HG03460 (cell line): ENCODE measurements at regions not wholly inside any gene's neighbourhood (a gene's known extent, or its start where the extent isn't known, plus 50 kb on each side); places are given as distances from the start of the nearest gene placed in this dataset.
A peak's percentile ranks its signal among the peaks of the same experiment; 100 is the strongest.

Experiments
- ATAC-seq: cut with Tn5 transposase; IDR thresholded peaks from one replicate; pipeline ENCODE4 v1.9.1; 2021; ENCODE audit not compliant: unreplicated experiment

DNA sequence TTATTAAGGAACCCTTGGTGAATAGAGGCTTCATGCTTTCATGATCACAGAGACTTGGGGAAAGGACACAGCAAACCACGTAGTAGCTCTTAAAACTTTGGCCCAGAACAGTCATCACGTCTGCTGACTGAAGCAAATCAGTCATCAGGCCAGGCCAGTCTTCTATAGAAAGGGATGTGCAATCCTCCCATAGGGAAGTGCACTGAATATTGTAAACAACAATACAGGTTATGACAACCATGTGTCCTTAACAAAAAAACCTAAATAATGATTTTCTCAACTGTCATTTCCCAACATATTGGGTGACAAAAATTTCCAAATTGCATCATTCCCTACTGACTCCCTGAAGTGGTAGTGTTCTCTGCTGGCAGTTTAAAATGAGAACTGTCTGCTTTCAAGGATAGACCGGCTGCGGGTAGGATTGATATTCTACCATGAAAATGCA is 388.2 kb upstream of the CITED2 start:
- peak; percentile 31 for ATAC-seq

DNA sequence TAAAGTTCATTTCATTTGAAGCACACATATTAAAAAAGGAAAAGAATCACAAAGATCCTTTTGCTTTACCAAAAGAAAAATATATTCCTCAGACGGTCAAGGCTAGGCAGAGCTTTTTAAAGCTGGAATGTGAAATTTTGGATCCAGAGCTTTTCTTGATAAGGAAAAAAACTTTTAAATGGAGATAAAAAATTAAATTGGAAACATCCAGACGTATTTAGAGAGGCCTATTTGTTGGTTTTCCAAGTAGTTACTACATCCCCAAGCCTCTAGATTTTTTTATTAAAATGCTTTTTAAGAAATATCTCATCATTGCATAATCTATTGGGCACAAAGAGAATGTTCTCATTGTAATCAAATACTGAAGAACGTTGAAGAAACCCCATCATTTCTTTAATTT is 385.7 kb upstream of the CITED2 start:
- ATAC-seq: no peak

- ATAC-seq: no peak
Observed at GRCh38 chr6:139759086-139759485, 384.6 kb upstream of the CITED2 start.

DNA sequence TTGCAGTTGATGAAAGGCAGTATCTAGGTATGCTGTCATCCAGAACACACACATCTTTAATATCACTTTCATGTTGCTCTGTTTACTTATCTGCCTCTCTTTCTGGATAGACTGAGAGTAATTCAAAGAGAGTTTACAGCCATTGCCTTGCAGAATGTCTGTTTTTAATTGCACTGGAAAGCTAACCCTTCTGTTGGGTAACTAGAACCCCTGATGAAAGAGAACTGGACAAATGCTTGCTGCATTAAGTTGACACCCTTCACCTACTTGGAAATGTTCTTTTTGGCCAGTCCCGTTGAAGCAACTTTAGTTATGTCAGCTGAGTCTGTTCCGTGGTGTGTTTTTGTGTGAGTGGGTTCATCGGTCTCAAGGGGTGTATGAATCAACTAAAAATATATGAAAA is 383.8 kb upstream of the CITED2 start:
- ATAC-seq: no peak

DNA sequence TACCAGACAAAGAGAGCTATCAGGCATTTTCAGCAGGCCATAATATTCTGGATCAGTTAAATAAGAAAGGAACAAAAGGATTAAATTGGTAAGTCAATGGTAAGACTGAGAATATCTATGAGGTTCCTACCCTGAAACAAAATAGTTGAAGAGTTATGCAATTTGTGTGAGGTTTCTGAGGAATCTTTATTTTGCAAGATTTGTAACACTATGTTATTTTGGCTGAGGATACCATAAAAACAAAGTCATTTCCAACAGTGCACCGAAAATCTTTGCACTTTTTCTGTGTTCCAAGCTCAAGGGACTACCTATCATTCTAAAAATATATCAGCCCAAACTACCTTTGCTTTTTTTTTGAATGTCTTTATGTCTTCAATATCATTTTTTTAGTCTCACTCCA is 383.3 kb upstream of the CITED2 start:
- ATAC-seq: no peak

DNA sequence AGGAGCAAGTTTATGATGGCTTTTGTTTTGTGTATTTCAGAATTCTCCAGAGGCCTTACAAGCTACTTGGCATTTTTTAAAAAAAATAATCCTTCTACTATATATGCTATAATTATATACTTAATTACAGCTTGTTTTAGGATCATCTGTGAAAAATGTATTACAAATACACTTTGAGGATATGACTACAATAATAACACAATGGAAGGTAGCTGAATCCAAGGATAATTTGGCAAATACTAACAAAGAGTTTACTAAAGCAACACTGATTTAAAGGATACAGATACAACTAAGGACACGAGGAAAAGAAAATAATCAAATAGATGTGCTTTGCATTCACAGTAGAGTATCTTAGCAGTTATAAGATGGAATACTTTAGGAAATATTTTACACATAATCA is 381.9 kb upstream of the CITED2 start:
- ATAC-seq: no peak

DNA sequence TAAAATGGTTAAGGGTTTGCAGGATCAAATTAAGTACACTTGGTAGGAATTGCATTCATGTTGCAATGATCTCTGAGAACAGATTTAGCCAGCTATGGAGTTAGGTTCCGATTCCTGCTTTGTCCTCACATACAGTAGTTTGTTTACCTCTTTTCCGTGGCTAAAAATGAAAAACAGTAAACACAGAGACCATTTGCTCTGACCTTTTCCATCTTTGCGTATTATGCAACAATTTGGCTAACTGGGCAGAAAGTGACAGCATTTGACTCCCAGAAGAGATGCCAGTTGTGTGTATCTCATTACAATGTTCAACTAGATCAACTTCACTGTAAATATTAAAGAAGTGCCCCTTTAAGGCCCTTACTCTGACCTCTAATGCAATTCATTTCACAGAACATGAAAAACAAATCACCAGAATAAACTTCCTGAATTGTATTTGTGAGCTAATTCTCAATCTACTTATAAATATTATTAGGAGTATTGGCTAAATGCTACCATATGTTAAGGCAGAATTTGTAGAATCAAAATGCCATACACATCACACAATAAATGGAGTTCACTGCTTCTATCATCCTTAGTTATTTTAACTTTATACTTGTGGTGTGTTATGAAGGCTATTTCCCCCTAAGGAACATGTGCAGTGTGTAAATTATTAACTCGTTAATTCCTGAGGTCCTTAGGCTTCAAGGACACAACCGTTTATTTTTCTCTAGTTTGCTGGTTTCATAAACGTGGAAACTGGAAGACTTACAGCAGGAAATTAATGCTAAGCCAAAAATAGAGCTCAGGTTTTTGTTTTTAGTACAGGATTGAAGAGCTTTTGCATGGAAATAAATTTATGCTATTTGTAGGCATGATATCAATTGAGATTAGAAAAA is 380.7 kb upstream of the CITED2 start:
- no peak for ATAC-seq

- ATAC-seq: no peak
Observed at GRCh38 chr6:139753198-139753861, 378.9 kb upstream of the CITED2 start.

- no peak for ATAC-seq
Observed at GRCh38 chr6:139752086-139752485, 377.6 kb upstream of the CITED2 start.

GRCh38 chr6:139751179-139751578 is 376.7 kb upstream of the CITED2 start:
- no peak for ATAC-seq

DNA sequence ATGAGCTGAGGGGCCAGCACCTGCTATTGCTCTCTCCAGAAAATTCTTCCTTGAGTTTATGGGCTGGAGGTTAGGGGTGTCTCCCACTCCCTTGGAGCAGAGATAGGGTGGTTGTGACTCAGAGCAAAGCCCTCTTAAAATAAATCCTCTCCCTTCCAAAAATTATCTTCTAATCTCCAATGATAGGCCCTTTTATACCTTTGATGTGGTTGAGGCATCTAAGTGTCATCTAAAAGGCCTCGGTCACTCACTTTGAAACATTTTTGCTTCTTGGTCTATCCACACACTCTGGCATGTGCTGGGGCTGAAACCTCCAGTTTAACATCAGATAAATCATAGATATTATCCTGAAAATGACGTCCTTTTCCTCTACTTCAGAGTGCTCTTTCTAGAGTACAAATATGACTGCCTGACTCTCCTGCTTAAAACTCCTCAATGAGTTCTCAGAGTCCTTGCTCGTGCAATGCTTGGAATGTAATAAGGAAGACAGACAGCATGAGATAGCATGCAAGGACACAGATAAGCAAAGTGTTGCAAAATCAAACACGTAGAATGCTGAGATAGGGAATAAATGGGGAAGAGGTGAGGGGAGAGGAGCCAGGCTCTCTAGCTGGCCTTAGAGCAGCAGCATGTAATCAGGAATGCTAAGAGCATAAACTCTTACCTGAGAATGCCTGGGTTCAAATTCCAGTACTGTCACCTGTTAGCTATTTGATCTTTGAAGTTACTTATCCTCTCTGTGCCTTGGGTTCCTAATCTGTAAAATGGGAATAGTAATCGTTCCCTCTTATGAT is 374.1 kb upstream of the CITED2 start:
- no peak for ATAC-seq

DNA sequence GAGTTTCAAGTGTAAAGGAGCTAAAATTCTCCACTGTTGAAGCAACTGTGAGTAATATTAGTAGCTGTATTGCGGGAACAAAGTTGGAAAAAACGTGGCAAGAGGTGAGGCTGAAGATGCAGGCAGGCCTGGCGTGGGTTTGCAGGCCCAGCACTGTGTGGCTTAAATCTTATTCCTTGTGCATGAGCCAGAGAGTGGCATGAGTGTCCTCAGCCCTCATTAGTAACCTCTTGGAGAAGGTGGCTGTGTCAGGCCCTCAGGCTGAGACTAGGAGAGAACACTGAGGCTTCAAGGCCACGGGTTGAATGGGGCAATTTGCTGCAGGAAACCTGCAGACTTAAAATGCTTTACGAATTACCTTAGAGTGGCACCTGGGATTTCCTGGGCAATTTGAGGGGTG is 372.7 kb upstream of the CITED2 start:
- ATAC-seq: no peak

DNA sequence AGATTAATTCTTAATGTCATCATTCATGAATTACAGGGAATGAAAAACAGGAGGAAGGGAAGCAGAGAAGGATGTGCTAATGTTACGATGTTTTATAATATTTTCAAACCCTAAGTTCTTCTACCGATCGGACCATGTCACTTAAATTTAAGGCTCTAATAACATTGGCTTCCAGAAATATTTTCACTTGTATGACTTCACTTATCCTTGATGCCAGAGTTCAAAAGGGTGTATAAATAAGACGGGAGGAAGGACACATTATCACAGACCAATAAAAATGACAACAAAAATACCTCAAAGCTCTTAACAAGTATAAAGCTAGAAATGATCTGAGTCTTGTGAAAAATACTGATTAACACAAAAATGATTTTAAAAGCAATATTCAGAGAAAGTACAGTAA is 370.4 kb upstream of the CITED2 start:
- ATAC-seq: no peak

DNA sequence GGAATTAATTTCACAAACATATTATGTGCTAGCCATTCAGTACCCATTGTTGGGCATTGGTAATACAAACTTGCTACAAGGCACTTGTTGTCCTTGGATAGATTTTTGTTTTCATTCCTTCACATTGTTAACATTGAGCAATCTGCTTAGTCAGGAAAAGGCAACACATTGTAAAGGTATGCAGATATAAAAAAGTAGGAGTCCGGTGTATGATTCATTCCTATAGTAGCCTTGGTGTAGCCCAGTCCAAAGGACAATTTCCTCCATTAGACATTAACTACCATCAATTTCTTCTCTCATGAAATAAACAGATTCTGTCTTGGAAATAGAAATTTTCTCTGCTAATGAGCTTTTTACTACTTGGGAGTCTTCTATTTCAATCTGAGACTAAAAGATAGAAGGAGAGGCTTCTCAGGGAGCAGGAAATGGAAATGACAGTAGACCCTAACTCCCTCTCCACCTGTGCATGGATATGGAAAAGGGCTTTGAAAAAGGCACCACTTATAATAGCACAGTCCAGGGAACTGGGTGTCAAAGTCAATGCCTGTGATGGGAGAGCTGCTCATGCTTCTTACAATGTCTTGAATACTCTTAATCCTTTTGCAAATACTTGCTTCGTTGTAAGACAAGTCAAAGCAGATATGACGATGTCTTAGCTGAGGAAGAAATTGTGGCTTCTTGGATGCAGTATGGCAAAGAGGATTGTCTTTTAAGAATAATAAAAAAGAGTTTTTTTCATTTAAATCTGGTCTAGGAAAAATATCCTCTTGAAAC is 369.4 kb upstream of the CITED2 start:
- no peak for ATAC-seq

DNA sequence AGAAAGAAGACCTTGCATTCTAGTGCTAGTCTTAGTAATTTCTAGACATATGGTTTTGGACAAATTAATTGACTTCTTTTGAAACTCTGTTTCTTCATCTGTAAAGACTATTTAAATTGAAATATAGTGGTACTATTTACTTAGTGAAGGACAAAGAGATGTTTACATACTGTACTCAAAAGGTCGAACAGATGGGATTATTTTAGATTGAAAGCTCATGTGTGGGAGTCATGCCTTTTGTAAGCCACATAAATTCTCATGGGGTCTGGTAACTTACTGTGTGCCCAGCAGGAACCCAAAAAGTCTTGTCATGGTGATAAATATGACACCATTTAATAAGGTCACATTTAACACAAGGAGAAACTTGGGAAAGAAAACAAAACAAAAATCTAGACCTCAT is 368.2 kb upstream of the CITED2 start:
- no peak for ATAC-seq

- no peak for ATAC-seq
Observed at GRCh38 chr6:139738801-139739455, 364.5 kb upstream of the CITED2 start.

DNA sequence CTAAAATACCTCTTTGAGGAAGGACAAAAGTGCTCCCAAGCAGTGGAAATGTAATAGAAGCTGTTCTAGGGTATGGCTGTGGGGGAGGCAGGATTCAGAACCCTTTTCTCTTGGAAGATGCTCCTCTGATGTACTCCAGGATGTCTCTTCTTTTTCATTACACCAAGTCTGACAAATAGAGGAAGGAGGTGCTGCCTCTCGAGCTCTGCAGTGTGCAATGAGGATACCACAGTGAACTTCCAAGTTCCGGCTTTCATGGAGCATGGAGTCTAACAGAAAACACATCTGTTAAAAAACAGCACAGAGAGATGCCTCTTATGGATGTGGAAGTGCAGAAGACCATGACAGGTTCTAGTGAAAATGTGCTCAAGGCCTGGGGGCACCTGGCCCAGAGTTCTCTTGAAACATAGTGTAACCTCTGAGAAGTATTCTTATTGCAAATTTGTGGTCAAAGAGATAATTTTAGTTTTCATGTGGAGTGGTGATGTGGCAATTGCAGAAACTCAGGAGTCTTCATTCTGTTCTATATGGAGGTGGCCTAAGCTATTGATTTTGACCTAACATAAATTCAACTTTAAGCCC is 362.0 kb upstream of the CITED2 start:
- peak; percentile 59 for ATAC-seq

GRCh38 chr6:139732451-139732850 is 358.0 kb upstream of the CITED2 start:
- no peak for ATAC-seq

DNA sequence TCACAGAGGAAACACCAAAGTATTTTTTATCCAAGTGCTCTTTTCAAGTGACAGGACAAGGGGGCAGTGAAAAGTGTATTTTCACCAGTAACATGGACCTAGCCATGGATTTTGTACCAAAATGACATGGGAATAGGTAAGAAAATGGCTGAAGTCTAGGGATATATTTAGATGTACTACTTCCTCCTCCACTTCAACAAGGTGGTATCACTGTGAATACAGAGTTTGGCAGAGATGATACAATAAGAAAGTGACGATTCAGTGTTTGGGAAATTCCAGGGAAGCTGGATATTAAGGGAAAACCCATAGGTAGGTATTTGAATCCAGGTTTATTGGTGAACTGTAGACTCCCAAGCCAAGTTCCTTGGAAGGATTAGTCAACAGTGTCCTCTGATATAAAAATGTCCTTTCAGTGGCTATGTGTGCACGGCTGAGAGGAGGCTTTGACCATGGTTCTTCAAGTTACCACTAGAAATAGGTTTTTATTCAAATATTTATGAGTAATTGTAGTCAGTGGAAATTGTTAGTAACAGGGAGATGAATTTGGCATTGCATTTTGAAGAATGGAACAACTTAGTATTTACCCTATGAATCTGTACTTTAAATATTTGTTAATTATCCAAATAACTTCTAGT is 356.0 kb upstream of the CITED2 start:
- no peak for ATAC-seq
